MM.1S (cell line): ENCODE measurements at regions not wholly inside any gene's neighbourhood (a gene's known extent, or its start where the extent isn't known, plus 50 kb on each side); places are given as distances from the start of the nearest gene placed in this dataset.

Experiments
- EZH2 ChIP-seq: fragments of 300-600 bp; sonication (generic); optimal IDR thresholded peaks from 2 replicates; pipeline ENCODE3; 2017; ENCODE audit warnings: low read depth, mild to moderate bottlenecking, antibody characterized with exemption, low read length, mixed read lengths
- EZH2phosphoT487 ChIP-seq: fragments of 300-600 bp; sonication (generic); IDR thresholded peaks from 2 replicates; pipeline ENCODE4 v1.6.1; 2018; ENCODE audit warnings: antibody characterized with exemption, low read length
- TF ChIP-seq, protein P1 (sequence below): fragments of 300-600 bp; sonication (generic); IDR thresholded peaks from 2 replicates; pipeline ENCODE4 v1.5.1; 2016; ENCODE audit warnings: antibody characterized with exemption, low read length, mixed read lengths

GRCh38 chr17:34757611-34758010, 178.2 kb downstream of the TMEM132E start:
- TF ChIP-seq, protein P1, sequence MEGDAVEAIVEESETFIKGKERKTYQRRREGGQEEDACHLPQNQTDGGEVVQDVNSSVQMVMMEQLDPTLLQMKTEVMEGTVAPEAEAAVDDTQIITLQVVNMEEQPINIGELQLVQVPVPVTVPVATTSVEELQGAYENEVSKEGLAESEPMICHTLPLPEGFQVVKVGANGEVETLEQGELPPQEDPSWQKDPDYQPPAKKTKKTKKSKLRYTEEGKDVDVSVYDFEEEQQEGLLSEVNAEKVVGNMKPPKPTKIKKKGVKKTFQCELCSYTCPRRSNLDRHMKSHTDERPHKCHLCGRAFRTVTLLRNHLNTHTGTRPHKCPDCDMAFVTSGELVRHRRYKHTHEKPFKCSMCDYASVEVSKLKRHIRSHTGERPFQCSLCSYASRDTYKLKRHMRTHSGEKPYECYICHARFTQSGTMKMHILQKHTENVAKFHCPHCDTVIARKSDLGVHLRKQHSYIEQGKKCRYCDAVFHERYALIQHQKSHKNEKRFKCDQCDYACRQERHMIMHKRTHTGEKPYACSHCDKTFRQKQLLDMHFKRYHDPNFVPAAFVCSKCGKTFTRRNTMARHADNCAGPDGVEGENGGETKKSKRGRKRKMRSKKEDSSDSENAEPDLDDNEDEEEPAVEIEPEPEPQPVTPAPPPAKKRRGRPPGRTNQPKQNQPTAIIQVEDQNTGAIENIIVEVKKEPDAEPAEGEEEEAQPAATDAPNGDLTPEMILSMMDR = no peak
- TF ChIP-seq EZH2 (no peak), EZH2phosphoT487 (no peak)
